Stomach (tissue), 4 donors: ENCODE measurements at regions not wholly inside any gene's neighbourhood (a gene's known extent, or its start where the extent isn't known, plus 50 kb on each side); places are given as distances from the start of the nearest gene placed in this dataset.

Experiments used
- CTCF ChIP-seq, 7 experiments: fragments of 450-650 bp in 4 of 7; fragments of 200-600 bp in 3 of 7; sonication (generic) in 3 of 7; IDR thresholded peaks; one replicate each; pipeline ENCODE4 v1.5.1; 2016 to 2019; ENCODE audit warnings: antibody characterized with exemption in 7 of 7, control low read depth in 2 of 7, mild to moderate bottlenecking in 1 of 7
- POLR2A ChIP-seq, 4 donors: fragments of 450-650 bp; IDR thresholded peaks; one replicate each; pipeline ENCODE4 v1.6.1; 2016; ENCODE audit warnings: antibody characterized with exemption in 4 of 4, control low read depth in 2 of 4, mild to moderate bottlenecking in 1 of 4, moderate library complexity in 1 of 4

- no peak for TF ChIP-seq CTCF (IDR thresholded peaks at IDR 0.05)
- TF ChIP-seq POLR2A (IDR thresholded peaks at IDR 0.05) = no peak
Measured at GRCh38 chr1:94698356-94698755, 121.8 kb upstream of the SLC44A3 start.
